Naive thymus-derived CD8-positive, alpha-beta T cell (primary cell): ENCODE measurements at regions not wholly inside any gene's neighbourhood (a gene's known extent, or its start where the extent isn't known, plus 50 kb on each side); places are given as distances from the start of the nearest gene placed in this dataset.
"Not testable (repeated sequence)": the region's sequence is repeated elsewhere in the genome, so short reads cannot be mapped to it uniquely, and the experiment has no call there.

Experiments
- ATAC-seq, 2 donors: fragments of 150-1000 bp; cut with Tn5 transposase in 1 of 2; sonication (Bioruptor Pico), chemical (Tn5 transposase) in 1 of 2; 1 replicate in 1 of 2; 2 replicates in 1 of 2; pipeline ENCODE4 v1.10.0; 2021; ENCODE audit warnings: mild to moderate bottlenecking in 2 of 2, moderate library complexity in 2 of 2
- POLR2A ChIA-PET: fragments of 350-600 bp; sonication (Branson Sonifier 250); formaldehyde crosslinking; loops from one replicate; lab custom pipeline; 2021; ENCODE audit warnings: antibody characterized with exemption; lab: Charles Lee
- DNase-seq, 10 donors: peaks; one replicate each; pipeline versions ENCODE4 v3.0.0 to v3.0.0-alpha.2; 2020 to 2022
- H3K27ac Mint-ChIP-seq, 10 donors: one replicate each; pipeline ENCODE4 v1.8.0; 2020 to 2022; ENCODE audit warnings: mild to moderate bottlenecking in 10 of 10, mixed read lengths in 10 of 10, moderate library complexity in 4 of 10, inconsistent platforms in 1 of 10
- H3K27me3 Mint-ChIP-seq, 5 donors: one replicate each; pipeline ENCODE4 v1.8.0; 2021 to 2022; ENCODE audit warnings: mixed read lengths in 5 of 5
- H3K36me3 Mint-ChIP-seq, 3 donors: one replicate each; pipeline ENCODE4 v1.8.0; 2020 to 2022; ENCODE audit warnings: mixed read lengths in 3 of 3, mild to moderate bottlenecking in 2 of 3, inconsistent platforms in 1 of 3
- H3K4me1 Mint-ChIP-seq, 4 donors: one replicate each; pipeline ENCODE4 v1.8.0; 2021 to 2022; ENCODE audit warnings: mixed read lengths in 4 of 4
- H3K4me3 Mint-ChIP-seq, 10 donors: one replicate each; pipeline ENCODE4 v1.8.0; 2020 to 2022; ENCODE audit warnings: mild to moderate bottlenecking in 10 of 10, mixed read lengths in 10 of 10, moderate library complexity in 6 of 10, inconsistent platforms in 1 of 10
- H3K9me3 Mint-ChIP-seq, 9 donors: one replicate each; pipeline ENCODE4 v1.8.0; 2020 to 2022; ENCODE audit warnings: mixed read lengths in 9 of 9, mild to moderate bottlenecking in 3 of 9, inconsistent platforms in 1 of 9, moderate library complexity in 1 of 9

- POLR2A ChIA-PET, H3K4me3 Mint-ChIP-seq, H3K4me1 Mint-ChIP-seq, H3K9me3 Mint-ChIP-seq, DNase-seq, H3K27ac Mint-ChIP-seq, H3K36me3 Mint-ChIP-seq, ATAC-seq: not testable (repeated sequence)
- peaks cover 4 to 28% (median 8%) of the 10 kb centered on the region in 5 donors for H3K27me3 Mint-ChIP-seq
These were observed 249.6 kb upstream of the RASGRP1 start for GRCh38 chr15:38814254-38814653.

GRCh38 chr15:38814891-38815290, 250.3 kb upstream of the RASGRP1 start:
- DNase-seq (no peak), ATAC-seq (no peak)
- Mint-ChIP-seq H3K4me1 (peaks cover 0 to 2% (median 0%) of the 10 kb centered on the region in 4 donors), H3K9me3 (no peaks in the 10 kb centered on the region), H3K4me3 (no peak overlapping the region), H3K27ac (no peak overlapping the region), H3K27me3 (peaks cover 4 to 28% (median 8%) of the 10 kb centered on the region in 5 donors), H3K36me3 (no peaks in the 10 kb centered on the region)
- POLR2A ChIA-PET: no interaction called here

GRCh38 chr15:38817427-38818156, 253.0 kb upstream of the RASGRP1 start:
- POLR2A ChIA-PET: no interaction called here
- peak; percentile 57 to 85 (median 75) for DNase-seq
- Mint-ChIP-seq H3K9me3 (no peaks in the 10 kb centered on the region), H3K4me1 (peaks cover 0 to 2% (median 0%) of the 10 kb centered on the region in 4 donors), H3K27me3 (peaks cover 3 to 14% (median 6%) of the 10 kb centered on the region in 5 donors), H3K36me3 (no peaks in the 10 kb centered on the region), H3K27ac (no peak overlapping the region), H3K4me3 (peak overlapping the region in 2 of 10 donors; percentile 10 to 28)
- peak; percentile 96 for ATAC-seq

GRCh38 chr15:38818157-38818790, 253.7 kb upstream of the RASGRP1 start:
- H3K27me3 Mint-ChIP-seq: peaks cover 3 to 14% (median 7%) of the 10 kb centered on the region in 5 donors
- no peak for ATAC-seq
- no peaks in the 10 kb centered on the region for H3K36me3 Mint-ChIP-seq
- H3K4me1 Mint-ChIP-seq: peaks cover 0 to 2% (median 0%) of the 10 kb centered on the region in 4 donors
- peak overlapping the region in 1 of 10 donors; percentile 10 for H3K4me3 Mint-ChIP-seq
- no peak overlapping the region for H3K27ac Mint-ChIP-seq
- POLR2A ChIA-PET: no interaction called here
- H3K9me3 Mint-ChIP-seq: no peaks in the 10 kb centered on the region
- no peak for DNase-seq

GRCh38 chr15:38819387-38819950, 254.9 kb upstream of the RASGRP1 start:
- Mint-ChIP-seq H3K4me1 (peaks cover 0 to 2% (median 0%) of the 10 kb centered on the region in 4 donors), H3K4me3 (no peak overlapping the region), H3K9me3 (no peaks in the 10 kb centered on the region), H3K36me3 (no peaks in the 10 kb centered on the region), H3K27me3 (peaks cover 3 to 15% (median 6%) of the 10 kb centered on the region in 5 donors), H3K27ac (no peak overlapping the region)
- ATAC-seq: no peak
- POLR2A ChIA-PET: no interaction called here
- no peak for DNase-seq

GRCh38 chr15:38823263-38823662, 258.6 kb upstream of the RASGRP1 start:
- H3K9me3 Mint-ChIP-seq: no peaks in the 10 kb centered on the region
- ATAC-seq (no peak), DNase-seq (no peak)
- H3K4me3 Mint-ChIP-seq: no peak overlapping the region
- H3K4me1 Mint-ChIP-seq: no peaks in the 10 kb centered on the region
- peaks cover 7 to 29% (median 14%) of the 10 kb centered on the region in 5 donors for H3K27me3 Mint-ChIP-seq
- H3K36me3 Mint-ChIP-seq: no peaks in the 10 kb centered on the region
- H3K27ac Mint-ChIP-seq: no peak overlapping the region
- POLR2A ChIA-PET: no interaction called here

- Mint-ChIP-seq H3K4me3 (no peak overlapping the region), H3K4me1 (no peaks in the 10 kb centered on the region), H3K36me3 (no peaks in the 10 kb centered on the region), H3K27ac (no peak overlapping the region), H3K9me3 (no peaks in the 10 kb centered on the region), H3K27me3 (peaks cover 8 to 38% (median 14%) of the 10 kb centered on the region in 5 donors)
- no peak for DNase-seq
- ATAC-seq: no peak
- POLR2A ChIA-PET: no interaction called here
These were observed 260.1 kb upstream of the RASGRP1 start for GRCh38 chr15:38824719-38825118.

- DNase-seq: no peak
- Mint-ChIP-seq H3K4me1 (no peaks in the 10 kb centered on the region), H3K27ac (no peak overlapping the region), H3K4me3 (no peak overlapping the region), H3K27me3 (peaks cover 9 to 38% (median 17%) of the 10 kb centered on the region in 5 donors), H3K36me3 (no peaks in the 10 kb centered on the region), H3K9me3 (peaks cover 0 to 3% (median 0%) of the 10 kb centered on the region in 9 donors)
- POLR2A ChIA-PET: no interaction called here
- ATAC-seq: no peak
These were observed 262.3 kb upstream of the RASGRP1 start for GRCh38 chr15:38826880-38827279.

GRCh38 chr15:38828031-38828532, 263.5 kb upstream of the RASGRP1 start:
- Mint-ChIP-seq H3K4me3 (no peak overlapping the region), H3K27me3 (peaks cover 9 to 41% (median 17%) of the 10 kb centered on the region in 5 donors), H3K27ac (no peak overlapping the region), H3K36me3 (no peaks in the 10 kb centered on the region), H3K9me3 (peaks cover 0 to 13% (median 4%) of the 10 kb centered on the region in 9 donors), H3K4me1 (no peaks in the 10 kb centered on the region)
- ATAC-seq (no peak), DNase-seq (no peak)
- POLR2A ChIA-PET: no interaction called here

- no peak overlapping the region for H3K4me3 Mint-ChIP-seq
- H3K27ac Mint-ChIP-seq: no peak overlapping the region
- H3K9me3 Mint-ChIP-seq: peaks cover 0 to 22% (median 11%) of the 10 kb centered on the region in 9 donors
- H3K36me3 Mint-ChIP-seq: peaks cover 0 to 5% (median 0%) of the 10 kb centered on the region in 3 donors
- no peaks in the 10 kb centered on the region for H3K4me1 Mint-ChIP-seq
- ATAC-seq (no peak), DNase-seq (no peak)
- POLR2A ChIA-PET: no interaction called here
- peaks cover 11 to 50% (median 23%) of the 10 kb centered on the region in 5 donors for H3K27me3 Mint-ChIP-seq
These were observed 264.5 kb upstream of the RASGRP1 start for GRCh38 chr15:38829086-38829485.

GRCh38 chr15:38842226-38842625, 277.6 kb upstream of the RASGRP1 start:
- POLR2A ChIA-PET: no interaction called here
- DNase-seq: no peak
- H3K36me3 Mint-ChIP-seq: no peaks in the 10 kb centered on the region
- H3K4me1 Mint-ChIP-seq: no peaks in the 10 kb centered on the region
- H3K27me3 Mint-ChIP-seq: peaks cover 11 to 54% (median 24%) of the 10 kb centered on the region in 5 donors
- peaks cover 0 to 9% (median 1%) of the 10 kb centered on the region in 9 donors for H3K9me3 Mint-ChIP-seq
- no peak overlapping the region for H3K4me3 Mint-ChIP-seq
- no peak overlapping the region for H3K27ac Mint-ChIP-seq
- no peak for ATAC-seq

GRCh38 chr15:38843051-38843501, 278.5 kb upstream of the RASGRP1 start:
- Mint-ChIP-seq H3K4me3 (no peak overlapping the region), H3K36me3 (no peaks in the 10 kb centered on the region), H3K4me1 (no peaks in the 10 kb centered on the region), H3K9me3 (peaks cover 0 to 2% (median 0%) of the 10 kb centered on the region in 9 donors), H3K27ac (no peak overlapping the region), H3K27me3 (peaks cover 13 to 45% (median 23%) of the 10 kb centered on the region in 5 donors)
- ATAC-seq: no peak
- POLR2A ChIA-PET: no interaction called here
- DNase-seq: no peak
